IMR-90 (cell line): ENCODE measurements at regions not wholly inside any gene's neighbourhood (a gene's known extent, or its start where the extent isn't known, plus 50 kb on each side); places are given as distances from the start of the nearest gene placed in this dataset.

Experiments
- ATAC-seq: fragments of 200-7000 bp; cut with Tn5 transposase; 2 replicates; pipeline ENCODE4 v1.9.1; 2020; ENCODE audit warnings: low read depth, mild to moderate bottlenecking, moderate library complexity
- BruUV-seq: library from RNA; stranded (reverse); fragments of 400-500 nt; replicated peaks from 2 replicates; lab custom pipeline; 2021; lab: Mats Ljungman, UMichigan
- CTCF ChIA-PET: fragments of 300-600 bp; formaldehyde crosslinking; extraction: SDS; loops from one replicate; lab custom pipeline; 2021; ENCODE audit warnings: antibody characterized with exemption; lab: Yijun Ruan, JAX
- POLR2A ChIA-PET: fragments of 300-600 bp; sonication (Branson Sonifier 250); formaldehyde crosslinking; loops from one replicate; lab custom pipeline; 2022; ENCODE audit warnings: antibody characterized with exemption; ENCODE audit not compliant: unreplicated experiment; lab: Charles Lee
- DNase-seq: peaks from one replicate; pipeline ENCODE4 v3.0.0; 2013
- H2AFZ ChIP-seq: replicated peaks from 2 replicates; pipeline ENCODE3; 2013; ENCODE audit warnings: low read length, mild to moderate bottlenecking; ENCODE audit not compliant: poor library complexity
- H2AK5ac ChIP-seq: 2 replicates; pipeline ENCODE4 v1.6.1; 2013; ENCODE audit warnings: low read depth, low read length, inconsistent platforms
- H2AK9ac ChIP-seq: replicated peaks from 2 replicates; pipeline ENCODE3; 2013; ENCODE audit warnings: mild to moderate bottlenecking, low read depth, low read length, moderate library complexity; ENCODE audit not compliant: poor library complexity
- H2BK120ac ChIP-seq: 2 replicates; pipeline ENCODE4 v1.6.1; 2013; ENCODE audit warnings: low read depth, low read length, inconsistent platforms
- H2BK15ac ChIP-seq: 3 replicates; pipeline ENCODE4 v1.6.1; 2013; ENCODE audit warnings: low read depth, low read length, inconsistent platforms
- H2BK20ac ChIP-seq: 2 replicates; pipeline ENCODE4 v1.6.1; 2013; ENCODE audit warnings: low read depth, mild to moderate bottlenecking, inconsistent platforms, low read length, moderate library complexity
- H2BK5ac ChIP-seq: 2 replicates; pipeline ENCODE4 v1.6.1; 2013; ENCODE audit warnings: mild to moderate bottlenecking, low read depth, low read length, inconsistent platforms; ENCODE audit not compliant: poor library complexity, severe bottlenecking
- H3K14ac ChIP-seq: replicated peaks from 2 replicates; pipeline ENCODE4 v1.6.1; 2013; ENCODE audit warnings: low read depth, low read length, inconsistent platforms
- H3K18ac ChIP-seq: 2 replicates; pipeline ENCODE4 v1.6.1; 2013; ENCODE audit warnings: low read depth, low read length, control low read depth
- H3K23ac ChIP-seq: 2 replicates; pipeline ENCODE4 v1.6.1; 2013; ENCODE audit warnings: low read depth, low read length, inconsistent platforms
- H3K27ac ChIP-seq: 2 replicates; pipeline ENCODE4 v1.5.1; 2013; ENCODE audit warnings: mild to moderate bottlenecking, control low read depth, low read length; ENCODE audit not compliant: insufficient read depth
- H3K27me3 ChIP-seq: 2 replicates; pipeline ENCODE4 v1.6.1; 2013; ENCODE audit warnings: low read length; ENCODE audit not compliant: control insufficient read depth, insufficient read depth
- H3K36me3 ChIP-seq: 2 replicates; pipeline ENCODE4 v1.6.1; 2013; ENCODE audit warnings: low read length, mixed read lengths; ENCODE audit not compliant: control insufficient read depth, insufficient read depth
- H3K4ac ChIP-seq: 2 replicates; pipeline ENCODE4 v1.6.1; 2013; ENCODE audit warnings: low read depth, low read length, inconsistent platforms
- H3K4me1 ChIP-seq: 2 replicates; pipeline ENCODE4 v1.6.1; 2013; ENCODE audit warnings: low read length, mixed read lengths; ENCODE audit not compliant: control insufficient read depth, insufficient read depth
- H3K4me2 ChIP-seq: 2 replicates; pipeline ENCODE4 v1.6.1; 2013; ENCODE audit warnings: low read depth, mild to moderate bottlenecking, control low read depth, low read length, moderate library complexity
- H3K4me3 ChIP-seq: 2 replicates; pipeline ENCODE4 v1.5.1; 2013; ENCODE audit warnings: low read depth, mild to moderate bottlenecking, control low read depth, low read length, moderate library complexity; ENCODE audit not compliant: insufficient read depth
- H3K56ac ChIP-seq: 2 replicates; pipeline ENCODE4 v1.6.1; 2013; ENCODE audit warnings: low read length, inconsistent platforms; ENCODE audit not compliant: insufficient read depth; ENCODE audit errors: extremely low read depth
- H3K79me1 ChIP-seq, 2 experiments: 2 replicates each; pipeline ENCODE4 v1.6.1; 2013; ENCODE audit warnings: low read length in 2 of 2, inconsistent platforms in 1 of 2, low read depth in 1 of 2
- H3K9ac ChIP-seq: 2 replicates; pipeline ENCODE4 v1.6.1; 2013; ENCODE audit warnings: low read depth, low read length, control low read depth
- H3K9me1 ChIP-seq: 2 replicates; pipeline ENCODE4 v1.6.1; 2013; ENCODE audit warnings: low read length, inconsistent platforms; ENCODE audit not compliant: insufficient read depth
- H3K9me3 ChIP-seq: 2 replicates; pipeline ENCODE4 v1.6.1; 2013; ENCODE audit warnings: low read length; ENCODE audit not compliant: control insufficient read depth, insufficient read depth
- H4K20me1 ChIP-seq: 2 replicates; pipeline ENCODE4 v1.6.1; 2013; ENCODE audit warnings: low read length, inconsistent platforms; ENCODE audit not compliant: insufficient read depth
- H4K5ac ChIP-seq: 2 replicates; pipeline ENCODE4 v1.6.1; 2013; ENCODE audit warnings: mild to moderate bottlenecking, low read depth, low read length, control low read depth
- H4K8ac ChIP-seq, 2 experiments: 2 replicates each; pipeline ENCODE4 v1.6.1; 2013; ENCODE audit warnings: low read depth in 2 of 2, low read length in 2 of 2, control low read depth in 1 of 2, inconsistent platforms in 1 of 2
- H4K91ac ChIP-seq: 2 replicates; pipeline ENCODE4 v1.6.1; 2013; ENCODE audit warnings: low read depth, low read length, inconsistent platforms; ENCODE audit not compliant: insufficient read depth
- BHLHE40 ChIP-seq: fragments of 150-350 bp; IDR thresholded peaks from 2 replicates; pipeline ENCODE4 v1.6.1; 2016; ENCODE audit warnings: mild to moderate bottlenecking, low read depth, low read length
- CHD1 ChIP-seq: IDR thresholded peaks from 2 replicates; pipeline ENCODE4 v1.6.1; 2012; ENCODE audit warnings: low read depth, low read length, improper control_type of control experiment
- FOS ChIP-seq: fragments of 150-350 bp; IDR thresholded peaks from 2 replicates; pipeline ENCODE4 v1.6.1; 2016; ENCODE audit warnings: low read depth, low read length
- MAFK ChIP-seq: IDR thresholded peaks from 2 replicates; pipeline ENCODE4 v1.6.1; 2012; ENCODE audit warnings: low read depth, low read length, improper control_type of control experiment
- MAZ ChIP-seq: IDR thresholded peaks from 2 replicates; pipeline ENCODE4 v1.6.1; 2012; ENCODE audit warnings: low read depth, mild to moderate bottlenecking, low read length, improper control_type of control experiment, moderate library complexity, borderline replicate concordance
- MXI1 ChIP-seq: IDR thresholded peaks from 2 replicates; pipeline ENCODE4 v1.6.1; 2012; ENCODE audit warnings: low read depth, mild to moderate bottlenecking, low read length, moderate library complexity, borderline replicate concordance
- NFE2L2 ChIP-seq: fragments of 150-350 bp; IDR thresholded peaks from 2 replicates; pipeline ENCODE4 v1.6.1; 2016; ENCODE audit warnings: low read depth, mild to moderate bottlenecking, low read length
- RAD21 ChIP-seq: IDR thresholded peaks from 2 replicates; pipeline ENCODE4 v1.6.1; 2012; ENCODE audit warnings: low read length, improper control_type of control experiment
- SMC3 ChIP-seq: fragments of 150-350 bp; IDR thresholded peaks from 2 replicates; pipeline ENCODE4 v1.6.1; 2016; ENCODE audit warnings: low read depth, mild to moderate bottlenecking, antibody characterized with exemption, low read length, moderate library complexity
- WGBS, 2 experiments: methylation state at CpG; one replicate each; pipeline versions ENCODE4 v1.1.5 to v1.1.7; 2013; ENCODE audit warnings: missing lambda C conversion rate in 2 of 2; ENCODE audit not compliant: insufficient read length in 1 of 2; ENCODE audit errors: extremely low coverage in 2 of 2; 5-methylcytosine and 5-hydroxymethylcytosine counted together
- dilution Hi-C: fragments of 300-500 bp; cut with HindIII; formaldehyde crosslinking; loops from one replicate; pipeline ENCODE4 v1.14.3; 2018; ENCODE audit warnings: low sequenced_read_pairs; ENCODE audit not compliant: unreplicated experiment
- in situ Hi-C: fragments of 300-500 bp; cut with MboI; formaldehyde crosslinking; loops from 3 replicates; pipeline ENCODE4 v1.14.3; 2019; ENCODE audit warnings: low sequenced_read_pairs, inconsistent platforms, mixed read lengths
- intact Hi-C: fragments of 100-400 bp; cut with micrococcal nuclease; formaldehyde crosslinking; loops from 2 replicates; pipeline ENCODE4 v1.10.0; 2022
- TF ChIP-seq, protein P1 (sequence below): conservative IDR thresholded peaks from 2 replicates; pipeline ENCODE4 v1.5.1; 2012; ENCODE audit warnings: mild to moderate bottlenecking, low read depth, low read length, improper control_type of control experiment
- TF ChIP-seq, protein P2 (sequence below): fragments of 150-350 bp; IDR thresholded peaks from 2 replicates; pipeline ENCODE4 v1.6.1; 2016; ENCODE audit warnings: low read depth, mild to moderate bottlenecking, low read length, moderate library complexity, borderline replicate concordance

- Histone ChIP-seq H3K4ac (no peak overlapping the region), H4K8ac (no peak overlapping the region), H4K5ac (no peak overlapping the region), H3K27ac (no peak overlapping the region), H3K79me1 (no peaks in the 10 kb centered on the region), H2BK5ac (no peak overlapping the region), H3K9me3 (peaks cover 6% of the 10 kb centered on the region), H3K27me3 (no peaks in the 10 kb centered on the region), H3K36me3 (no peaks in the 10 kb centered on the region), H3K4me1 (no peaks in the 10 kb centered on the region), H2BK20ac (no peak overlapping the region), H2BK120ac (no peak overlapping the region), H3K9ac (no peak overlapping the region), H2BK15ac (no peak overlapping the region), H4K91ac (no peak overlapping the region), H3K18ac (no peak overlapping the region), H3K14ac (no peak overlapping the region), H3K56ac (no peak overlapping the region), H2AK9ac (no peak overlapping the region), H2AK5ac (no peak overlapping the region), H2AFZ (no peak overlapping the region), H3K23ac (no peak overlapping the region), H3K4me3 (no peak overlapping the region), H4K20me1 (no peaks in the 10 kb centered on the region), H3K4me2 (no peak overlapping the region), H3K9me1 (no peaks in the 10 kb centered on the region)
- dilution Hi-C loops (no loop called here), intact Hi-C loops (no loop called here), in situ Hi-C loops (no loop called here)
- WGBS, 2 experiments: no CpG with 5 or more reads among the region's 5 CpGs
- ATAC-seq (no peak), DNase-seq (no peak)
- ChIA-PET POLR2A (no interaction called here), CTCF (no interaction called here)
- TF ChIP-seq SMC3: no peak
- TF ChIP-seq, protein P1, sequence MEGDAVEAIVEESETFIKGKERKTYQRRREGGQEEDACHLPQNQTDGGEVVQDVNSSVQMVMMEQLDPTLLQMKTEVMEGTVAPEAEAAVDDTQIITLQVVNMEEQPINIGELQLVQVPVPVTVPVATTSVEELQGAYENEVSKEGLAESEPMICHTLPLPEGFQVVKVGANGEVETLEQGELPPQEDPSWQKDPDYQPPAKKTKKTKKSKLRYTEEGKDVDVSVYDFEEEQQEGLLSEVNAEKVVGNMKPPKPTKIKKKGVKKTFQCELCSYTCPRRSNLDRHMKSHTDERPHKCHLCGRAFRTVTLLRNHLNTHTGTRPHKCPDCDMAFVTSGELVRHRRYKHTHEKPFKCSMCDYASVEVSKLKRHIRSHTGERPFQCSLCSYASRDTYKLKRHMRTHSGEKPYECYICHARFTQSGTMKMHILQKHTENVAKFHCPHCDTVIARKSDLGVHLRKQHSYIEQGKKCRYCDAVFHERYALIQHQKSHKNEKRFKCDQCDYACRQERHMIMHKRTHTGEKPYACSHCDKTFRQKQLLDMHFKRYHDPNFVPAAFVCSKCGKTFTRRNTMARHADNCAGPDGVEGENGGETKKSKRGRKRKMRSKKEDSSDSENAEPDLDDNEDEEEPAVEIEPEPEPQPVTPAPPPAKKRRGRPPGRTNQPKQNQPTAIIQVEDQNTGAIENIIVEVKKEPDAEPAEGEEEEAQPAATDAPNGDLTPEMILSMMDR: no peak
- TF ChIP-seq BHLHE40: no peak
- TF ChIP-seq CHD1: no peak
- TF ChIP-seq MXI1: no peak
- TF ChIP-seq RAD21: no peak
- no peak for TF ChIP-seq MAZ
- TF ChIP-seq MAFK: no peak
- TF ChIP-seq FOS: no peak
- TF ChIP-seq, protein P2, sequence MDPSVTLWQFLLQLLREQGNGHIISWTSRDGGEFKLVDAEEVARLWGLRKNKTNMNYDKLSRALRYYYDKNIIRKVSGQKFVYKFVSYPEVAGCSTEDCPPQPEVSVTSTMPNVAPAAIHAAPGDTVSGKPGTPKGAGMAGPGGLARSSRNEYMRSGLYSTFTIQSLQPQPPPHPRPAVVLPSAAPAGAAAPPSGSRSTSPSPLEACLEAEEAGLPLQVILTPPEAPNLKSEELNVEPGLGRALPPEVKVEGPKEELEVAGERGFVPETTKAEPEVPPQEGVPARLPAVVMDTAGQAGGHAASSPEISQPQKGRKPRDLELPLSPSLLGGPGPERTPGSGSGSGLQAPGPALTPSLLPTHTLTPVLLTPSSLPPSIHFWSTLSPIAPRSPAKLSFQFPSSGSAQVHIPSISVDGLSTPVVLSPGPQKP: no peak
- TF ChIP-seq NFE2L2: no peak
- BruUV-seq: no TSS peak
Measured at GRCh38 chr4:66921433-66921832, 623.9 kb downstream of the CENPC start.
